Stomach (tissue), 8 donors: ENCODE measurements at regions not wholly inside any gene's neighbourhood (a gene's known extent, or its start where the extent isn't known, plus 50 kb on each side); places are given as distances from the start of the nearest gene placed in this dataset.

Source experiments
- DNase-seq, 2 donors: peaks; one replicate each; pipeline versions ENCODE4 v3.0.0 to v3.0.0-alpha.2; 2013 to 2019
- H3K27ac ChIP-seq, 5 donors: fragments of 200-600 bp in 4 of 5; sonication (generic) in 4 of 5; one replicate each; pipeline ENCODE4 v1.5.1; 2013 to 2019; ENCODE audit warnings: mild to moderate bottlenecking in 1 of 5, moderate library complexity in 1 of 5
- H3K27me3 ChIP-seq, 3 donors: fragments of 200-600 bp; sonication (generic); one replicate each; pipeline ENCODE4 v1.5.1; 2017 to 2019; ENCODE audit warnings: mixed run types in 1 of 3
- H3K36me3 ChIP-seq, 4 donors: fragments of 200-600 bp; sonication (generic); 1 replicate in 3 of 4; 2 replicates in 1 of 4; pipeline ENCODE4 v1.5.1; 2016 to 2019
- H3K4me1 ChIP-seq, 4 donors: fragments of 200-600 bp; sonication (generic); one replicate each; pipeline ENCODE4 v1.5.1; 2016 to 2019
- H3K4me3 ChIP-seq, 4 donors: fragments of 200-600 bp; sonication (generic) in 3 of 4; one replicate each; pipeline ENCODE4 v1.5.1; 2016 to 2019; ENCODE audit warnings: mild to moderate bottlenecking in 1 of 4
- H3K9me3 ChIP-seq, 4 donors: fragments of 200-600 bp; sonication (generic); one replicate each; pipeline ENCODE4 v1.5.1; 2016 to 2019
- EP300 ChIP-seq: sonication (generic); formaldehyde crosslinking; IDR thresholded peaks from one replicate; pipeline ENCODE4 v1.6.1; 2017; ENCODE audit warnings: antibody characterized with exemption
- POLR2A ChIP-seq, 4 donors: fragments of 450-650 bp; IDR thresholded peaks; one replicate each; pipeline ENCODE4 v1.6.1; 2016; ENCODE audit warnings: antibody characterized with exemption in 4 of 4, control low read depth in 2 of 4, mild to moderate bottlenecking in 1 of 4, moderate library complexity in 1 of 4
- POLR2AphosphoS5 ChIP-seq, 3 donors: sonication (generic); formaldehyde crosslinking; IDR thresholded peaks; one replicate each; pipeline ENCODE4 v1.6.1; 2016; ENCODE audit warnings: antibody characterized with exemption in 3 of 3
- WGBS, 5 donors: extraction: QIAGEN DNeasy Blood & Tissue Kit in 3 of 5; methylation state at CpG; one replicate each; pipeline versions ENCODE4 v1.1.5 to v1.1.7; 2013 to 2018; 5-methylcytosine and 5-hydroxymethylcytosine counted together
- intact Hi-C: fragments of 100-400 bp; cut with DNase I; formaldehyde crosslinking; loops from one replicate; pipeline ENCODE4 v1.15.1; 2023; ENCODE audit warnings: low total_unique reads
- TF ChIP-seq, protein P1 (sequence below), 7 experiments: fragments of 450-650 bp in 4 of 7; fragments of 200-600 bp in 3 of 7; sonication (generic) in 3 of 7; IDR thresholded peaks; one replicate each; pipeline ENCODE4 v1.5.1; 2016 to 2019; ENCODE audit warnings: antibody characterized with exemption in 7 of 7, control low read depth in 2 of 7, mild to moderate bottlenecking in 1 of 7
- donor health status: healthy with polysubstance abuse.
- donor health status: Bipolar disorder and iron deficiency.
- donor health status: healthy.

DNA sequence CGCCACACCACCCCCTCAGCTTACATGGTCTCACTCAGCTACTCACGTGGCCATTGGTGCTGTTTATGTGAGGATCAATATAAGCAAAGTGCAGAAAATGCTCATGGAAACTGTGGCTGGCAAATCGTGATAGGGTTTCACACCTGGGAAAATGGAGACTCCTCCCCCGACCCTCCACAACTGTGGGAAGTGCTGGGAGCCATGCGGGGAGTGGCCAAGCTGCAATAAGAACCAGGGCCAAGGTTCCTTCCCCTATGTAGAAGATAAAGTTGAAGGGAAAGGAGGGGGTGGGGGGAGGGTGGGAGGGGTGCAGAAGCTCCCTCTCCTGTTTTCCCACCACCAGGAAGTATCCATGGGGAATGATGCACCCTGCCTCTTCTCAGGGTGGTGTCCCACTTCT, 145.5 kb upstream of the MAMLD1 start:
- no peaks in the 10 kb centered on the region for H3K9me3 ChIP-seq
- TF ChIP-seq POLR2AphosphoS5 (IDR thresholded peaks at IDR 0.05) (no peak), POLR2A (IDR thresholded peaks at IDR 0.05) (no peak)
- peaks cover 0 to 17% (median 0%) of the 10 kb centered on the region in 4 donors for H3K4me1 ChIP-seq
- no peaks in the 10 kb centered on the region for H3K36me3 ChIP-seq
- intact Hi-C loops: no loop called here
- 47 to 94% (median 58%) methylated on average over 2 to 5 of the region's 5 CpGs for WGBS, 5 donors
- no peak for DNase-seq
- H3K27ac ChIP-seq: no peak overlapping the region
- H3K27me3 ChIP-seq: no peaks in the 10 kb centered on the region
- H3K4me3 ChIP-seq: no peak overlapping the region

DNA sequence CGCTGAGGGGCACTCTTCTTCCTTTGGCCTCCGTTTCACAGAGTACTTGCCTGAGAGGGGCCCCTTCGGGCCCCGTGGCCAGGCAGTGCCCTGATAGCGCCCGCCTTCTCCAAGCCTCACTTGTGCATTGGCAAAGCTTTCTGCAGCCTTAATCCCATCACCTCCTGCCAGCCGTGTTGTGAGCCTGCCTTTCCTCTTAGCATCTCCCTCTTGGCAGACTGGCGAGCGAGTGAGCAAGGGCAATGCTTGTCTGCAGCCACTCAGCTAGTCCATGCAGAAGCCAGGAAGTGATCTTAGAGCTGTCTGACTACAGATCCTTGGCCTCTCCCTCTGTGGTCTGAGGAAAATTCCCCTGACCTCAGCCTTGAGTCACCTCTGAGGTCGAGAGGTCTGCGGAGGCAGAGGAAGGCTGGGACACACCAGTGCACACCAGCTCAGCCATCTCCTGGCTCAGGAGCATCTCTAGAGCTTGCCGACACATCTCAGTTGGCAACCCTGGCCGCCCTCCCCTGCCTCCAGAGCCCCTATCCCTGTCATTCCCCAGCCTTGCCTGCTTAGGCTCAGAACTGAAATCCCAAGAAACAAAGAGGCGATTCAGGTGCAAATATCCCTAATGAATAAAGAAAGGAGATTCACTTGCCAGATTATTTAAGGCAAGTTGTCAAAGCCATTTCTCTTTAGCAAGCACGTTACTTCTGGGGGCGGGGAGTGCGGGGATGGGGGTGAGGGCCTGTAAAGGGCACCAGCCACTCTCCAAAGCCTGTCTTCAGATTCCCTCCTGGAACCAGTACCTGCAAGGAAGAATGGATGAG, 143.5 kb upstream of the MAMLD1 start:
- TF ChIP-seq POLR2A (IDR thresholded peaks at IDR 0.05) (no peak), POLR2AphosphoS5 (IDR thresholded peaks at IDR 0.05) (no peak), EP300 (no peak)
- TF ChIP-seq, protein P1, sequence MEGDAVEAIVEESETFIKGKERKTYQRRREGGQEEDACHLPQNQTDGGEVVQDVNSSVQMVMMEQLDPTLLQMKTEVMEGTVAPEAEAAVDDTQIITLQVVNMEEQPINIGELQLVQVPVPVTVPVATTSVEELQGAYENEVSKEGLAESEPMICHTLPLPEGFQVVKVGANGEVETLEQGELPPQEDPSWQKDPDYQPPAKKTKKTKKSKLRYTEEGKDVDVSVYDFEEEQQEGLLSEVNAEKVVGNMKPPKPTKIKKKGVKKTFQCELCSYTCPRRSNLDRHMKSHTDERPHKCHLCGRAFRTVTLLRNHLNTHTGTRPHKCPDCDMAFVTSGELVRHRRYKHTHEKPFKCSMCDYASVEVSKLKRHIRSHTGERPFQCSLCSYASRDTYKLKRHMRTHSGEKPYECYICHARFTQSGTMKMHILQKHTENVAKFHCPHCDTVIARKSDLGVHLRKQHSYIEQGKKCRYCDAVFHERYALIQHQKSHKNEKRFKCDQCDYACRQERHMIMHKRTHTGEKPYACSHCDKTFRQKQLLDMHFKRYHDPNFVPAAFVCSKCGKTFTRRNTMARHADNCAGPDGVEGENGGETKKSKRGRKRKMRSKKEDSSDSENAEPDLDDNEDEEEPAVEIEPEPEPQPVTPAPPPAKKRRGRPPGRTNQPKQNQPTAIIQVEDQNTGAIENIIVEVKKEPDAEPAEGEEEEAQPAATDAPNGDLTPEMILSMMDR (IDR thresholded peaks at IDR 0.05): no peak
- WGBS, 5 donors: 56 to 74% (median 61%) methylated on average over 11 to 17 of the region's 17 CpGs
- intact Hi-C loops: no loop called here
- Histone ChIP-seq H3K27me3 (no peaks in the 10 kb centered on the region), H3K36me3 (no peaks in the 10 kb centered on the region), H3K4me1 (peaks cover 0 to 5% (median 0%) of the 10 kb centered on the region in 4 donors), H3K9me3 (no peaks in the 10 kb centered on the region), H3K4me3 (no peak overlapping the region), H3K27ac (no peak overlapping the region)
- peak in 1 of 2 donors; percentile 22 for DNase-seq

DNA sequence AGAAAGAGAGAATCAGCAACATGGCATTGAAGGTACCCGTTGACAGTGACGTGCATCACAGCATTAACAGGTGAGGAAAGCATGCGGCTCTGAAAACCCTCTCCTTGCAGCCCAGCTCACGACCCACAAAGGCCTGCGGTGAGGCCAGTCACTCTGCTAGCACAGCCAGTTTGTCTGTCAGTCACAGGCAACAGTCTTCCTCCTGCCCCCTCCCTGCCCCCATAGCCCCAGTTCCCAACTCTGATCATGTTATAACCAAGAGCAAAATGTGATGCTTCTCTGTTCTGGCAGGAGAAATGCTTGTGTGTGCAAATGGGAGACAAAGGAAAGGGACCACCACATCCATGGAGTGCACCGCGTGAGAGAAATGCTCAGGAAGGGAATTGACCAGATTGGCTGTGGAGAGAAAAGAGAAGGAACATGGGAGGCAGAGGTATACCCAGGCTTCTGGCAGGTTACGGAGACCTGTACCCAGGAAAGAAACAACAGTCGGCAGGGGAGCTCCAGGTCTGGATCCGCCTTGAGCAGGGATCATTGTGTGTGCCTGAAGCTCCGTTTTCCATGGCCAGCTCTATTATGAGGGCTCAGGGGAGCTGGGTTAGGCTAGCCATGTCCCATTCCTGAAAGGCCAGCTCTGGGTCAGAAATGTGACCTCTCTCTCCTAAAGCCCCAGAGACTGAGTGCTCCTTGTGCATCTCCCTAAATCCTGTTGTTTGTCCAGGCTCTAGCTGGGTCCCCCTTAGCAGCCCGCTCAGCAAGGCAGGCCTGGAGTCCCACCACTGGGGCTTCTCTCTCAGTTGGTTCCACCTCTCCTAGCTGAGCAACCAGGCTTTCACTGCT, 139.7 kb upstream of the MAMLD1 start:
- WGBS, 5 donors: 80 to 94% (median 83%) methylated on average over 8 to 12 of the region's 12 CpGs
- H3K9me3 ChIP-seq: no peaks in the 10 kb centered on the region
- TF ChIP-seq POLR2A (IDR thresholded peaks at IDR 0.05) (no peak), EP300 (no peak), POLR2AphosphoS5 (IDR thresholded peaks at IDR 0.05) (no peak)
- TF ChIP-seq, protein P1 (IDR thresholded peaks at IDR 0.05): no peak
- H3K36me3 ChIP-seq: no peaks in the 10 kb centered on the region
- peaks cover 0 to 5% (median 0%) of the 10 kb centered on the region in 4 donors for H3K4me1 ChIP-seq
- intact Hi-C loops: no loop called here
- H3K27me3 ChIP-seq: no peaks in the 10 kb centered on the region
- DNase-seq: no peak
- H3K27ac ChIP-seq: no peak overlapping the region
- no peak overlapping the region for H3K4me3 ChIP-seq

DNA sequence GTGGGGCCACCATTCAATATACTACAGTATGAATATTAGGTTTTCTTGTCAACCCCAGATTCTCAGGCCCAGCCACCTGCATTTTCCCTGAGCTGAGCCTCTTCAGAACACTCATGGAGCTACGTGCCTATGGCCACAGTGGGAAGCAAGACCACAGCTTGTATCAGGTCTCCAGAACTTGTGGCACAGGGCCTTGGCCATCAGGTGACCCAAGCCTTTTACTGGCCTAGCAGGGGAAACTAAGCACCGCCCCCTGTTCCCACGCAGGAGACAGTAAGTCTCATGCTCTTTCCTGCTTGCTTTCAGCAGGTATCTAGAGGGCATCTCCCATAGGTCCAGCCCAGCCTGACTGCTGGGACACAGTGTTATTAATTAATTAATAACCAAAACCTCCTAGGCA, 138.4 kb upstream of the MAMLD1 start:
- no peak for TF ChIP-seq POLR2AphosphoS5 (IDR thresholded peaks at IDR 0.05)
- TF ChIP-seq EP300: no peak
- no peak for TF ChIP-seq POLR2A (IDR thresholded peaks at IDR 0.05)
- TF ChIP-seq, protein P1 (IDR thresholded peaks at IDR 0.05): no peak
- WGBS, 5 donors: 55 to 92% (median 80%) methylated on average over 1 to 3 of the region's 3 CpGs
- Histone ChIP-seq H3K27ac (no peak overlapping the region), H3K4me1 (no peaks in the 10 kb centered on the region), H3K4me3 (no peak overlapping the region), H3K9me3 (no peaks in the 10 kb centered on the region), H3K36me3 (no peaks in the 10 kb centered on the region), H3K27me3 (no peaks in the 10 kb centered on the region)
- intact Hi-C loops: no loop called here
- no peak for DNase-seq
